ENCODE measurements at regions not wholly inside any gene's neighbourhood (a gene's known extent, or its start where the extent isn't known, plus 50 kb on each side); places are given as distances from the start of the nearest gene placed in this dataset.

DNA sequence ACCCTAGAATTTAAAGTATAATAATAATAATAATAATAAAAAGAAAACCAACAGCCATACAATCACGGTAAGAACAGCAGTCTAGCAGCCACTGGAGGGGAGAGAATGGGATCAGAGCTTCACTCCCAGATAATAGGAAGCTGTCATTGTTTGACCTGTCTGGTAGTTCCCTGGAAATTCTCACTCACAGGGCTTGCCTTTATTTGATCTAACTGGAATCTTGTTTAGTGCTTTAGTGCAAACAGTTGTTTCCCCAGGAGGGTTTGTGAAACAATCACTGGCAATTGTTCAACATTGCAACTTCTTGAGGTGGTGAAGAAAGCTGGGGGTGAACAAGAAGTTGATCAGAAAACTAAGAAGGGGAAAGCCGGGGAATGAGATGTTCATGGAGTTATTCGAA, 68.7 kb upstream of the PTCSC3 start:
- peak; percentile 11 for DNase-seq (ENCODE audit: low read depth)

DNA sequence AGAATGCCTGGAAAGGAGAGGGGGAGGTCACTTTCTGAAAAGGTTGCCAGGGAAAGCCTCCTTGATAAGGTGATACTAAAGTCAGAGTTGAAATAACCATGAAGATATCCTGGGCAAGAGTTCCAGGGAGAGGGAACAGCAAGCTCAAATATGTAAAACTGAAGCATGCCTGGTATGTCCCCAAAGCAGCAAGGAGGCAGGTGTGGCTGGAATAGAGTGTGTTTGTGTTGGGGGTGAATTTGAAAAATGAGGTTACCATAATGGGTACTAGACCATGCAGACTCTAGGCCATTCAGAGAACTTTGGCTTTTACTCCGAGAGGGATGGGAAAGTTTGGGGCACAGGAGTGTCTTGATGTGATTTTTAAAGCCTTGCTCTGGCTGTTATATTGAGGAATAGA, 66.7 kb upstream of the PTCSC3 start:
- DNase-seq (ENCODE audit: low read depth): no peak

DNA sequence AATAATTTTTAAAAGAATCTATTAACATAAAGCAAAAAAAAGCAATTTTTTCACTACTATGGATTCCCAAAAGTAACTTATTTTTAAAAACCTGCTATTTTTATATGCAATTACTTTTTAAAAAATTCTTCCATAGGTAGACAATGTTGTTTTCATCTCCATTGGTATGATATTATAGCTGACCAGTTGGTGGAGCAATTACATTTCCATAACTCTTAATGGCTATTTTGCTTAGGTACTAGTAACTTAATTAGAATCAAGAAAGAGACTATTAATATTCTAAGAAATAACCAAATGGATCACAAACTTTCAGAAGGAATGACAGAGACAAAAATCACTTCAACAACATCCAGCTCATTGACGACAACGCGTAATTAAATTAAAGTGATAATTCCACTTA, 64.7 kb upstream of the PTCSC3 start:
- no peak for DNase-seq (ENCODE audit: low read depth)

DNA sequence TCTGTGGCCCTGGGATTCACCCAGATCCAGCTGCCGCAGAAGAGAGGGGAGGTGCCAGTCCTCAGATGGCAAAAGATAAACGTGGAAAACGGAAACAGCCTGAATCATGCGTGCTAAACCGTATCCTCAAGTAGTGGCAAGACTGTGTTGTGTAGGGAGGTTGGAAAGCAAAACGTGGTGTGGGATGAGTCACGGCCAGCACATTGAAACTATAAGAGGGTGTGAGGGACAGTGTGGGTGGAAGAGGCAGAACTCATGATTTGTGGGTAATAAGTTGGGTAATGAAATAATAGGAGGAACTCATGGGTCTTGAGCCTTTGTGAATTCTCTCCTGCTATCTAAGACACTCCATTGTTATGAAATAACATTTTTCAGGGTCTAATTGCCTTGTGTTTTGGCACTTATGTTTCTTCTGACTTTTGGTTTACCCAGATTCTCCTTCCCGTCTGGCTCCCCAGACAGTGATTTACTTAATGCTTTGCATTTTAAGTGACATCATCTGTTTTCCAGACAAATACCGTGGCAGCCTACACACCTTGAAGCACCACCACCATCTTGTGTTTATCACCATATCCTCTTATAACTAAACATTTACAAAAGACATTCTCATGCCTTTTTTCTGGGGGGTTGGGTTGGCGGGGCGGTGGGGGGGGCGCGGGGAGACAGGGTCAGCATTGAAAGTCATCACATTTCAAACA, 62.3 kb upstream of the PTCSC3 start:
- peak; percentile 53 for DNase-seq (ENCODE audit: low read depth)

DNA sequence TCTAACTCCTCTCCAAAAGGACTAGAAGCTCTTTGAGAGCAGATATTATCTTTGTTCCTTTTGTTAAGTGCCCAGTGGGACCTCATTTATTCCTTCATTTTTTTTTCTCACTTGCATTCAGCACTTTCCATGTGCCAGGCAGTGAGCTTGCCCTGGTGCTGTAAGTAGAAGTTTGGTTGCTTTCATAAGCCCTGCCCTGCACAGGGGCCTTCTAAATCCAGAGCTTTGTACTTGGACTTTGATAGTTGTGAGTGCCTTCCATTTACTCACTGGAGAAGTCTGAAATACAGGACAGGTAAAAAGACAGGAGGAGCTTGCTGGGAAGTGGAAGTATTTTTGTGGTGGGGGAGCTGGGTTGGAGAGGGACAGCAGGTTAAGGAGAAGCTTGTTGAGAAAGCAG, 56.7 kb upstream of the PTCSC3 start:
- DNase-seq (ENCODE audit: low read depth): no peak

DNA sequence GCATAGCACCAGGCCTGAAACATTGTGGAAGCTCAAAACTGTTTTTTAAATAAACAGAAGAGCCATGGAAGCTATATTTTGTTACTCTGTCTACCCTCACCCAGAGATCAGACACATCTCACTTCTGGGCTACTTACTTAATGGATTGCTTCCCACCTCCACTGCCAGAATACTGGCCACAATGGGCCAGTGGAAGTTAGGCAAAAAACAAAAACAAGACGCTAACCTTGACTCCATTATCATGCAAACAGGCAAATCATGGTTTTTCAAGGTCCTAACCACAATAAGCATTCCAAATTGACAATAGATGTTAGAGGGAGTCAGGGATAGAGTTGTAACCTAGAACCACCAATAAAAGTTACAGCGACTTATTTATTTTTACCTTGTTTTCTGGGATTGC, 52.7 kb upstream of the PTCSC3 start:
- no peak for DNase-seq (ENCODE audit: low read depth)

DNA sequence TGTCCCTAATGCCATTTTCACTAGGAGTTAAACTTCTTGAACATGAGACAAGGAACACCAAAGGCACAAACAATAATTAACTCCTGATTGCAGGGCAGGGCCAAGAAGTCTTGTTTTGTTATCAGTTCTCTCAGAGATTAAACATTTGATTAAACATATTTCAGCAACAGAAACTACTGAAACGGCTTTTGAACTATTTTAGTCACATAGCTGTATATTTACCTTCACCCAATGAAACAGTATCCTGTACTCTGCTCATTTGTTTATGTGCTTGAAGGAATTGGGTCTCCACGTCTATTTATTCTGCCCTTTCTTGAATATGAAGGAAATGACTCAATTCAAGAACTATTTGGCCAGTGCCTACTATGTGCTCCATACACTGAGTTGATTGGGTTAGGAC, 51.3 kb upstream of the PTCSC3 start:
- DNase-seq (ENCODE audit: low read depth): peak; percentile 77

DNA sequence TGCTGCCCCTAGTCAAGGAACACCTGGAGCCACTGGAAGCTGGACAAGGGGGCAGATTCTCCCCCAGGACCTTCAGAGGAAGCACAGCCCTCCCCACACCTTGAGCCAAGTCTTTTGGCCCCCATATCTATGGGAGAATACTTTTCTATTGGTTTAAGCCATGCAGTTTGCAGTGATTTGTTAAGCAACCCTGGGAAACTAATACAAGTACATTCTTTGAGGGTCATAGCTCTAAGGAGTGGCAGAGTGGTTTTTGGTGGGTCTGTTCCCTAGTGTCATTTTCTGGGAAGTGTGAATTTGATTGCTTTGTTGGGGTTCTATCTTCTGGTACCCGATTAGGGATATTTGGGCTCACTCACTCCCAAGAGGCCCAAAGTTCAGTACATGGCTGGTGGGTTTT, 50.8 kb upstream of the PTCSC3 start:
- peak; percentile 11 for DNase-seq (ENCODE audit: low read depth)
